ENCODE measurements at regions not wholly inside any gene's neighbourhood (a gene's known extent, or its start where the extent isn't known, plus 50 kb on each side); places are given as distances from the start of the nearest gene placed in this dataset.
"Not testable (repeated sequence)": the region's sequence is repeated elsewhere in the genome, so short reads cannot be mapped to it uniquely, and the experiment has no call there.

DNA sequence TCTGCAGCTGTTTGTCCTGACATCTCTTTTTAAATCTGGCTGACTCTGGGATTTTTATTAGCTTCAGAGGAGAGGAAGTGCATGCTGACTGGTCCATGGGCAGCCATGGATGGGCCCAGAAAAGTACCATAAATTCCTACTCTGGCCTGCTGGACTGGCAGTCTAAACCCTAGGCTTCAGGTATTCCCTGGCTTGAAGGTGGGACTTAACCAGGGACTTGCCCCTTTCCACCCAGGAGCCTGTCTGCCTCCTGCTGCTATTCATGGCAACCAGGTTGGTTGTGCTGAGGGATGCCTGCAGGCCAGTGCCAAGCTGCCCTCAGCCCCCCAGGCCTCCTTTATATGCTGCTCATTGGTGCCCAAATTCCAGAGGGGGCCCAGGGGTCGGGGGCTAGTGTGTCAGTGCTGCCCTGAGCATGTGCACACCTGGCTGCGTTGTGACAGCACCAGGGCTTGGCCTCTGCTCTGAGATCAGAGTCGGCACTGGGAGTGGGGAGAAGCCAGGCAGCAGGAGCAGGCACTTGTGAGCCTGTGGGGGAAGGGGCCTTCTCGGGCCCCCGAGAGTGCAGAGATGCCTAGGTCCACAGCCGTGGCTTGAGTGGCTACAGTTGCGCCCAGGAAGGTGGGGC is 195.7 kb upstream of the TFPI start:
- no peak for DNase-seq (ENCODE audit: extremely low read depth in 1 of 11, low read depth in 9 of 11, low spot score in 4 of 11)

DNA sequence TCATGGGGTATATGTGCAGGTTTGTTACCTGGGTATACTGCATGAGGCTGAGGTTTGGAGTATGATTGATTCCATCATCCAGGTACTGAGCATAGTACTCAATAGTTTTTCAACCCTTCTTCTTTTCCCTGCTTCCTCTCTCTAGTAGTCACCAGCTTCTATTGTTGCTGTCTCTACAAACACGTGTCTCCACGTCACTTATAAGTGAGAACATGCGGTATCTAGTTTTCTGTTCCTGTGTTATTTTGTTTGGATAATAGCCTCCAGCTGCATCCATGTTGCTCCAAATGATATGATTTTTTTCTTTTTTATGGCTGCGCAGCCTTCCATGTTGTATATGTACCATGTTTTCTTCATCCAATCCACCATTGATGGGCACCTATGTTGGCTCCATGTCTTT is 214.8 kb upstream of the TFPI start:
- DNase-seq (ENCODE audit: extremely low read depth in 1 of 11, low read depth in 9 of 11, low spot score in 4 of 11): no peak

DNA sequence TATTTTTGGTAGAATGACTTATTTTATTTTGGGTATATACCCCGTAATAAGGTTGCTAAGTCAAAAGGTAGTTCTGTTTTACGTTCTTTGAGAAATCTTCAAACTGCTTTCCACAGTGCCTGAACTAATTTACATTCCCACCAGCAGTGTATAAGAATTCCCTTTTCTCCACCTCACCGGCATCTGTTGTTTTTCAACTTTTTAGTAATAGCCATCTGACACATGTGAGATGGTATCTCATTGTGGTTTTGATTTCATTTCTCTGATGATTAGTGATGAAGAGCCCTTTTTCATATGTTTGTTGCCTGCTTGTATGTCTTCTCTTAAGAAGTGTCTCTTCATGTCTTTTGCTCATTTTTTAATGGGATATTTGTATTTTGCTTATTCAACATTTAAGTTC is 215.2 kb upstream of the TFPI start:
- no peak for DNase-seq (ENCODE audit: extremely low read depth in 1 of 11, low read depth in 9 of 11, low spot score in 4 of 11)

DNA sequence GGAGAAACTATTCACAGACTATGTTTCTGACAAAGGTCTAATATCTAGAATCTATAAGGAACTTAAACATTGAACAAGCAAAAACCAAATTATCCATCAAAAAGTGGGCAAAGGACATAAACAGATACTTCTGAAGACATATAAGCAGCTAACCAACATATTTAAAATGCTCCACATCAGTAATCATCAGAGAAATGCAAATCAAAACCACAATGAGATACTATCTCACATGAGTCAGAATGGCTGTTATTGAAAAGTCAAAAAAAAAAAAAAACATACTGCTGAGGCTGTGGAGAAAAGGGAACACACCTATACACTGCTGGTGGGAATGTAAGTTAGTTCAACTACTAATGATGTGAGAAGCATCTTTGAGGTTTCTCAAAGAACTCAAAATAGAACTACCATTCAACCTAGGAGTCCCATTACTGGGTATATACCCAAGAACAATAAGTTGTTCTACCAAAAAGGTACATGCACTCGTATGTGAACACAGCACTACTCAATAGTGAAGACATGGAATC is 220.4 kb upstream of the TFPI start:
- DNase-seq (ENCODE audit: extremely low read depth in 1 of 11, low read depth in 9 of 11, low spot score in 4 of 11): no peak

DNA sequence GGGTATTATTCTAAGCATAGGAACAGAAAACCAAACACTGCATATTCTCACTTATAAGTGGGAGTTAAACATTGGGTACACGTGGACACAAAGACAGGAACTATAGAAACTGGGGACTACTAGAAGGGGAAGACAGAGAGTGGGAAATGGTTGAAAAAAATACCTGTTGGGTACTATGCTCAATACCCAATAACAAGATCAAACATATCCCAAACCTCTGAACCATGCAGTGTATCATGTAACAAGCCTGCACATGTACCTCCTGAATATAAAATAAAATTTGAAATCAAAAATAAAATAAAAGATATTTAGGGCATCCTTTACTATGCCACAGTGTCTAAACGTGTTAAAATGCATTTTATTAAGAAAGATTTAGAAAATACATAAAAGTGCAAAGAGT is 221.0 kb upstream of the TFPI start:
- DNase-seq (ENCODE audit: extremely low read depth in 1 of 11, low read depth in 9 of 11, low spot score in 4 of 11): no peak

DNA sequence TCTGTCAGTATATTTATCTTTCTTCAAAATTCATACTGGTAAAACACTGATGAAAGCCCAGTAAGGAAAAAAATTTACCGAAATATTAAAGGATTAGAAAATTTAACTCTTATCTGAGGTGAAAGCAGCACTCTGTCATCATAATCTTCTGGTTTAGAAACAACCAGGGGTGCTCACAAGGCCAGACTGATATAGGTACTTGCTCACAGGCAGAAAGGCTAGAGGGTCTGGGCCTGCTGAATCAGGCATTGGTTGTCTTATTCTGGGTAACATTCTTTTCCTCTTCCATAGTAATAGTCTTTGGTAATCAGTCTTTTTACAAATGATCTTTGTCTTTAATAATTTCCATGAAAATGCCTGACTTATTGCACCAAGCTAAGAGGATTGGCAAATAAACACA is 221.4 kb upstream of the TFPI start:
- DNase-seq (ENCODE audit: extremely low read depth in 1 of 11, low read depth in 9 of 11, low spot score in 4 of 11): no peak

DNA sequence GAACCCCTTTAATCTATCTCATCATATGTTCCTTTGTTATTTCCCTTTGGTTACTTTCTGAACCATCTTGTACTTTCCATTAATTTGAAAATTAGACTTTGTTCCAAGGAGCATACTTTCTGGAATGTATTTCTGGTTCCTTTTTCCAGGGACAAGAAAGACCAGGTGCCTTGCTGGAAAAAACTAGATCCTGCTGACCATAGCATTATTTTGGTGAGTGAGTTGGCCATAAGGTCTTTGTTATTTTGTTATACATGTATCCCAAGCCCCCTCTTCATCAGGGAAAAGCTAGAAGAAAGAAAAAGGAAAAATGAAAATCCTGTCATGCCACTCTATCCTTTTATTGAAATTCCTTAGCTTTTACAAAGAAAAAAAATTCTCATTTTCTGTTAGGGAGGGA is 228.1 kb upstream of the TFPI start:
- DNase-seq (ENCODE audit: extremely low read depth in 1 of 11, low read depth in 9 of 11, low spot score in 4 of 11): no peak

DNA sequence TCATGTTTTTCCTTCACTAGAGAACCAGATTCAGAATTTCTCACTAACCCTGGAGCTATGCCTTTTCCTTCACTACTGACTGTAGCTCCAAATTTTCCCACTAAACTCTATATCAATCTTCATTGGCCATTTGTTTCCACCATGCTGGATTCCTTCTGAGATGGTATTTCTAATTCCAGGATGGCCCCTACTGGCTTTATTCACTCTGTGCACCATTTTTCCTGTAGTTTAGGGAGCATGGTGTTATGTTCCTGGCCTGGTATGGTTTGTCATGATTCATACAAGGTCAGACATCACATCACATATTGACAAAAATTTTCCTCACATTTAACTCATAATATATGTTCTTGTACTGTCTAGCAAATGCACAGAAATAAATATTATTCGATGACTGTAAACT is 229.2 kb upstream of the TFPI start:
- no peak for DNase-seq (ENCODE audit: extremely low read depth in 1 of 11, low read depth in 9 of 11, low spot score in 4 of 11)

DNA sequence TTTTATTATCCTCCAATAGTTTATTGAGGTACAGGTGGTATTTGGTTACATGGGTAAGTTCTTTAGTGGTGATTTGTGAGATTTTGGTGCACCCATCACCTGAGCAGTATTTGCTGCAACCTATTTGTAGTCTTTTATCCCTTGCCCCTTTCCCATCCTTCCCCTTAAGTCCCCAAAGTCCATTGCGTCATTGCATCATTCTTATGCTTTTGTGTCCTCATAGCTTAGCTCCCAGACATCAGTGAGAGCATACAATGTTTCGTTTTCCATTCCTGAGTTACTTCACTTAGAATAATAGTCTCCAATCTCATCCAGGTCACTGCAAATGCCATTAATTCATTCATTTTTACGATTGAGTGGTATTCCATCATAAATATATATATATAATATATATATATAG is 229.9 kb upstream of the TFPI start:
- not testable (repeated sequence) for DNase-seq (ENCODE audit: extremely low read depth in 1 of 11, low read depth in 9 of 11, low spot score in 4 of 11)

DNA sequence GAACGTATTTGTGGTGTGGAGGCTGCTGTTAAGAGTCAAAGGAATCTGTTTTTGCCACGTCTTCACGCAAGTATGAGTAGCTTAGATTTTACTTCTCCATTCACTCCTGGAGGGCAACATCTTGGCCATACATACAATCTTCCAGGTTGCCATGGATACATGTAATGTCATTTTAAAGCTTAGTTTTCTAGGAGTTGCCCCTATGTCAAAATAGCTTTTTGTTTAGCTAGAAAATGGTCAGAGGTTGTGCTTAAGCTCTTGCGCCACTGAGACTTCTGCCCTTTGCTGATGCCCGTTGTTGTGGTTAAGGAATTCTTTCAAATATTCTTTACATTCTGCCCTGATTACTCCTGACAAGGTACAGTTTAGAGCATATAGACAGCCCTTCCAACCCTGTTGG is 245.4 kb upstream of the TFPI start:
- no peak for DNase-seq (ENCODE audit: extremely low read depth in 1 of 11, low read depth in 9 of 11, low spot score in 4 of 11)

DNA sequence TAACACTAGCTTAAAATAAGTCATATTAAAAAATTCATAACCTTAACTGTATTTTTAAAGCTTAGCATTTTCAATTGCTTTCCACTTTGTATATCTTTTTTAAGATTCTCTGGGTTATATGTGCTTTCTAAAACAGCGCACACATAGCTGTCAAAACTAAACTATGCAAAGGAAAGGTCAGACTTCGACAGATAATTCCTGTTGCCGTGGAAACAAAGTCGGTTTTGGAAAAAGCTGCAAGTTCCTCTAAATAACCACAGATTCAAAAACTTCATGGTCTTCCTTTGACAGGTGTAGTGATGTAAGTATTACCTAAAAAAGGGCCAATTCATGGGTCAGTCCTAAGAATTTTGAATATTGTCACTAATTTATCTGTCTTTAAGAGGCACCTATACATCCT is 249.6 kb upstream of the TFPI start:
- no peak for DNase-seq (ENCODE audit: extremely low read depth in 1 of 11, low read depth in 9 of 11, low spot score in 4 of 11)

DNA sequence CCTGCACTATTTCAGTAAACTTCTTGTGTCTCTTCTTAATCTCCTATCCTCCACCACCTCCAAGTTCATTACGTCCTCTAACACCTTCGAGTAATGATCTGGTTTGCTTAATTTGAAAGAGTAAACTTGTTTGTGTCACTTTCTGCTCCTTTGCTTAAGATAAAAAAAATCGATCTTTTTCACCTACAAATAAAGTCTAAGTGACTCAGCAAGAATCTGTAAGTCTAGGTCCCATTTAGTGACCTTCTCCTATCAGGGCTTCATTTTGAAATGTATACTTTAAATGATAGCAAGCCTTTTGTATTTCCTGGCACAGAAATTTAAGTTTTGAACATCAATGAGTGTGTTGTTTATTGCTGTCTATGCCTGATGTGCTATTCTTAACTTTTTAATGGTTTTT is 260.9 kb upstream of the TFPI start:
- DNase-seq (ENCODE audit: extremely low read depth in 1 of 11, low read depth in 9 of 11, low spot score in 4 of 11): no peak

DNA sequence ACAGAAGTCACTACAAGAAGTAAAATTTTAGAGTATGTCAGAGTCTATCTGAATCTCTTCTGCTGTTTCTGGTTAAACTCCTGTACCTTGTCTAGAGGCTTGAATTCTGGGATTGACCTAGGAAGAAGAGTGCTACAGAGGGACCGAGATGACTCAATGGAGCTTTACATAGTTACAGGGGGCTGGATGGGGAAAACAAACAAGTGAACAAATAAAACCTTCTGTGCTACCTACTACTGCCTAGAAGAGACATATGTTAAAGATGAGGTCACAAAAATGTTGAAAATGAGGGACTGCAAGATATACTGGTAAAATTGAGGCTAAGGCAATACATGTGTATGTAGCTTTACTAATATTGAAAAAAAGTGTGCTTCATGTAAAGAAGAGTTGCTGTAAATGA is 265.4 kb upstream of the TFPI start:
- DNase-seq (ENCODE audit: extremely low read depth in 1 of 11, low read depth in 9 of 11, low spot score in 4 of 11): no peak

DNA sequence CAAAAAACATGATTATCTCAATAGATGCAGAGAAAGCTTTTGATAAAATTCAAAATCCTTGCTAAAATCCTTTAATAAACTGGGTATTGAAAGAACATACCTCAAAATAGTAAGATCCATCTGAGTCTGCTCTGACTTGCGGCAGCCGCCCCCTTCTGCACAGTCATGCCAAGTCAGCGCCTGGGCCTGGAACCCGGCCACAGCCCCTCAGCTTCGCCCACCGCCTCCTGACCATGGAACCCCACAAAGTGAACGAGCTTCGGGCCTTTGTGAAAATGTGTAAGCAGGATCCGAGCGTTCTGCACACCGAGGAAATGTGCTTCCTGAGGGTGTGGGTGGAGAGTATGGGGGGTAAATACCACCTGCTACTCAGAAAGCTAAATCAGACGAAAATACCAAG is 270.9 kb upstream of the TFPI start:
- no peak for DNase-seq (ENCODE audit: extremely low read depth in 1 of 11, low read depth in 9 of 11, low spot score in 4 of 11)

DNA sequence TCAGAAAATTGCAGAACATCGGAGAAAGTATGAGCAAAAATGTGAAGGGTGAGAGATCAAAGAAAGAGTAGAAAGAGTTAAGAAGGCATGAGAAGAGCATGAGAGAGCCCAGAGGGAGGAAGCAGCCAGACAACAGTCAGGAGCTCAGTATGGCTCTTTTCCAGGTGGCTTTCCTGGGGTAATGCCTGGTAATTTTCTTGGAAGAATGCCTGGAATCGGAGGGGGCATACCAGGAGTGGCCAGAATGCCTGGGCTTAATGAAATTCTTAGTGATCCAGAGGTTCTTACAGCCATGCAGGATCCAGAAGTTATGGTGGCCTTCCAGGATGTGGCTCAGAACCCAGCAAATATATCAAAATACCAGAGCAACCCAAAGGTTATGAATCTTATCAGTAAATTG is 271.8 kb upstream of the TFPI start:
- DNase-seq (ENCODE audit: extremely low read depth in 1 of 11, low read depth in 9 of 11, low spot score in 4 of 11): no peak

DNA sequence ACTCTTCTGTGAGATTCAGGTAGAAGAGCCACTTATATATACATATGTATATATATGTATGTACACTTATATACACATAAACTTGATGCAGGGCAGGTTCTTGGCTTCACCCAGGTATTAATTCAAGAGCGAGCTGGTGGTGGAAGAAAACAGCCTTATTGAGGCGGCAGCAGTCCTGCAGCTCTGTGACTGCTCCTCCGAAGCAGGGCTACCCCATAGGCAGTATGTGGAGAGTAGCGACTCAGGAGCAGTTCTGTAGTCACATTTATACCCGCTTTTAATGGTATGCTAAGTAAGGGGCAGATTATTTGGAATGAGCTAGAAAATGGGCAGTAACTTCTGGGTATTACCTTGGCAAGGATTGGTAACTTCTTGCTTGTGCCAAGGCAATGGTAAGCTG is 280.6 kb upstream of the TFPI start:
- DNase-seq (ENCODE audit: extremely low read depth in 1 of 11, low read depth in 9 of 11, low spot score in 4 of 11): no peak

DNA sequence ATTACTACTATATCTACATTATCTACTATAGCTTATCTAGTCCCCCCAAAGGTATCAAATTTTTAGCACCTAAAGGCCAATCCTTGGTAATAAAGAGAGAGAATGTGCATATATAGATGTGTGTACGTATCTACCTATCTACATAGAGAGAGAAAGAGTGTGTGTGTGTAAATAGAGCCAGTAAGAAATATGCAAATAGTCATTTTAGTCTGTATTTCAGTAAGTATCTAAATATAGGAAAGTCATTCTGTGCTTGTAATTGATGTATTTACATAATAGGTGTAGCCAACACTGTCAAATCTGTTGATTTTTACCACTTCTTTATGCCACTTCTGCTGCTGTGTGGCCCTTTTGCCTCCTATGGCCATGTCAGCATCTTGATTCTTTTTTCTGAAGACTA is 284.5 kb upstream of the TFPI start:
- DNase-seq (ENCODE audit: extremely low read depth in 1 of 11, low read depth in 9 of 11, low spot score in 4 of 11): no peak

DNA sequence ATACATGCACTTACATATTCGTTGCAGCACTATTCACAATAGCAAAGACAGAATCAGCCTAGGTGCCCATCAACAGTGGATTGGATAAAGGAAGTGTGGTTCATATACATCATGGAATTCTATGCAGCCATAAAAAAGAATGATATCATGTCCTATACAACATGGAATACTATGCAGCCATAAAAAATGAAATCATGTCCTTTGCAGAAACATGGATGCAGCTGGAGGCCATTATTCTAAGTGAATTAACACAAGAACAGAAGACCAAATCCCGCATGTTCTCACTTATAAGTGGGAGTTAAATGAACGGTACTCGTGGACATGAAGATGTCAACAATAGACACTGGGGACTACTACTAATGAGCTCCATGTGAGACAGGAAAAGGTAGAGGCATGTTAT is 288.1 kb upstream of the TFPI start:
- DNase-seq (ENCODE audit: extremely low read depth in 1 of 11, low read depth in 9 of 11, low spot score in 4 of 11): no peak

DNA sequence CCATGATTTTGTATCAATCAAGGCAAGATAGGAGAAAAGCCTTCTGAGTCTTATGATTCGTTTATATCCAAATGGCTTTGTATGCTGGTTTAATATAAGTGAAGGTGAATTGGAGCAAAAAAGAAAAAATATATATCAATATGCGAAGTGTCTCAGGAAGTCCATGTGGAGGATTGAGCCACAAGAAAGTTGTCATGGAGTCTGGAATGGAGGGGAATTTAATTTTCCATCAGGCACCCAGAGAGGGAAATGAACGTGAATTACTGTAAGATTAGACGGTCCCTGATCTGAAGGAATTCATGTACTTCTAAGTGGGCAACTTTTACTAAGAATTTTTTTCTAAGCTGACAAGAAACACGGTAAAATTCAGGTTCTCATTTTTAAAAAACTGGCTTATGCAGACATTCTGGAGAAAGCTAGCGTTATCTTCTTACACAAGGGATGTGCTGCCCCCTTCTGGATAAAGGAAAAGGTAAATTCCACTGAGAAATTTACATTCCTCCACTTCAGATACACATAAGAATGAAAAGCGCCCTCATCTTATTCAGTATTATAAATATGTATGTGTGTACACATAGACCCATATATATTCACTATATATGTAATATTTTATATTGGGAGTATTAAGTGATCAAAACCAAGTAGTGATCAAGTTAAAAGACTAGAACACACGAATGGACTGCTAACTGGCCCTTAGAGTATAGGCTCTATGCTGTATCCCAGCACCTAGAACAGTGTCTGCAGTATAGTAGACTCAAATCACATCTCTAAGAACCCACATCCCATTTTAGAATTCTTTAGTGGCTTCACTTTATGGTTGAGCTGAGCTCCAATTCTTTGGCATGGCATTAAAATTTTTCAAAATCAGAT is 289.0 kb upstream of the TFPI start:
- peak; percentile 23 to 52 (median 45) for DNase-seq (ENCODE audit: extremely low read depth in 1 of 11, low read depth in 9 of 11, low spot score in 4 of 11)

DNA sequence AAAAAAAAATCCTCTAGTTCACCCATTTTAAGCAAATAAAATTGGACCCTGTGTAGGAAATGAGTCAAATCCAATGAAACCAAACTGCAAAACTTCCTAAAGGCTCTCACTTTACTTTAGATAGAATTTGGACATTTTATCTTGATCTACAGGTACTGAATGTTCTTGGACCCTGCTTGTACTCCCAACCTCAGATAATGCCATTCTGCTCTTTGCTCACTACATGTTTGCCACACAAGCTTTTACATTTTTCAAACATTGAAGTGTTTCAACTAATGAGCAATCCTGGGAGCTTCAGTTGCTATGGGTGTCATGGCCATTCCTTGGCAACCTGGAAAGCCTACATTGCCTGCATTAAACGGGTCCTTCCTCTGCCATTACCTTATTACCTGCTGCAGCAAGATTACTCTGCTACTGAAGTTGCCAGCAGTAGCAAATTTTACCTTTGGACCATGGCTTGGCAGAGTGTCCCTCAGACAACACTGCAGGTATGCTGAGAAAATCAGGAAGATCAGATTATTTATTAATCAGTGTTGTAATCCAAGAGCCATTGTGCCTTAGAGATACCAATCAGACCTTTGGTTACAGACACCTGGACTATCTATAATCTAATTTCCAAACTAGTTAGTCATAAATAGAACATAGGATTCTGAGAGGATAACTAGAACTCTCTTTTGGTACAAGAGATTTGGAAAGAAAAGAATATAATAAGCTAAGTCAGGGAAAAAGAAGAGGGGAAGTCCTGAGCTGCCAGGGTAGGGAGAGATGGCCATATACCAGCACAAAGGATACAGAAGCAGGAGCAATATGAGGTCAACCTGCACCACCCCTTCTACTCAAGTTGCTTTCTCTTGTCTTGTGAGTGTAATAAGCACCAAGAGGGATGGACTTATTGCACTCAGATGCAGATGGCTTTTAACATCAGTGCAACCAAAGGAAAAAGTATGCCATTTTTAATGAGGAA is 293.3 kb upstream of the TFPI start:
- DNase-seq (ENCODE audit: extremely low read depth in 1 of 11, low read depth in 9 of 11, low spot score in 4 of 11): no peak
